ENCODE measurements at regions not wholly inside any gene's neighbourhood (a gene's known extent, or its start where the extent isn't known, plus 50 kb on each side); places are given as distances from the start of the nearest gene placed in this dataset.

GRCh38 chr5:173790177-173790719 lies 97.9 kb upstream of the CPEB4 start:
- ATAC-seq (no peak), DNase-seq (ENCODE audit: low spot score) (no peak), FAIRE-seq (no peak)
- TF ChIP-seq ARHGAP35 (CRISPR knock-in tag; IDR thresholded peaks at IDR 0.05; ENCODE audit: borderline replicate concordance): no peak
- no peak for TF ChIP-seq E2F2 (CRISPR knock-in tag; IDR thresholded peaks at IDR 0.05; ENCODE audit: borderline replicate concordance)
- no peak for TF ChIP-seq ZNF580 (CRISPR knock-in tag; IDR thresholded peaks at IDR 0.05; ENCODE audit: borderline replicate concordance, low read depth)
- TF ChIP-seq ZNF432 (CRISPR knock-in tag; IDR thresholded peaks at IDR 0.05; ENCODE audit: borderline replicate concordance): no peak
- no peak for TF ChIP-seq MYNN (CRISPR knock-in tag; IDR thresholded peaks at IDR 0.05; ENCODE audit: low read depth)
- TF ChIP-seq POLR2A (IDR thresholded peaks at IDR 0.05; ENCODE audit: insufficient read depth in 1 of 2, low read depth in 2 of 2, low read length in 2 of 2): no peak
- TF ChIP-seq ZNF143 (CRISPR knock-in tag; IDR thresholded peaks at IDR 0.05): no peak
- TF ChIP-seq ZNF841 (CRISPR knock-in tag; IDR thresholded peaks at IDR 0.05; ENCODE audit: borderline replicate concordance): no peak
- no peak for TF ChIP-seq SMAD1 (CRISPR knock-in tag; IDR thresholded peaks at IDR 0.05; ENCODE audit: borderline replicate concordance, low read depth)
- TF ChIP-seq ZNF879 (CRISPR knock-in tag; IDR thresholded peaks at IDR 0.05): no peak
- TF ChIP-seq ZNF430 (CRISPR knock-in tag; IDR thresholded peaks at IDR 0.05): no peak
- no peak for TF ChIP-seq ZNF275 (CRISPR knock-in tag; IDR thresholded peaks at IDR 0.05; ENCODE audit: borderline replicate concordance)
- TF ChIP-seq AHDC1 (CRISPR knock-in tag; IDR thresholded peaks at IDR 0.05; ENCODE audit: borderline replicate concordance): no peak
- TF ChIP-seq NKX3-1 (CRISPR knock-in tag; IDR thresholded peaks at IDR 0.05): no peak
- TF ChIP-seq PHF8 (CRISPR knock-in tag; IDR thresholded peaks at IDR 0.05): no peak
- ChIA-PET CTCF (ENCODE audit: low intra/inter-chr PET ratio, low total read pairs) (no interaction called here), POLR2A (interaction anchor here (1.7 to 3.5 kb wide), 5 partner anchors 12 to 36 kb away, joined by 9 to 35 read pairs (median 17); no protein-coding TSS in a partner anchor)
- peaks cover 78% of the 10 kb centered on the region for H3K4me1 ChIP-seq (ENCODE audit: insufficient read depth, low read length)
- H3K79me2 ChIP-seq (ENCODE audit: insufficient read depth, low read length): no peaks in the 10 kb centered on the region
- H3K9me3 ChIP-seq (ENCODE audit: low read length): no peaks in the 10 kb centered on the region
- no peaks in the 10 kb centered on the region for H4K20me1 ChIP-seq (ENCODE audit: insufficient read depth, low read length)
- H3K27ac ChIP-seq (ENCODE audit: extremely low read length, insufficient read depth, low read length): no peak overlapping the region
- H2AFZ ChIP-seq (ENCODE audit: low read length): no peak overlapping the region
- no peaks in the 10 kb centered on the region for H3K27me3 ChIP-seq (ENCODE audit: control insufficient read depth in 1 of 2, insufficient read depth in 2 of 2, low read length in 2 of 2)
- no peak overlapping the region for H3K4me3 ChIP-seq (replicated peaks in 1 of 3; ENCODE audit: insufficient read depth in 1 of 3, low read depth in 2 of 3, low read length in 3 of 3)
- intact Hi-C loops (cut with micrococcal nuclease; ENCODE audit: unreplicated experiment): no loop called here
- BruUV-seq (replicated peaks): no TSS peak
- WGBS (ENCODE audit: low lambda C conversion rate): 91% methylated on average over 10 of the region's 11 CpGs
- H3K36me3 ChIP-seq (replicated peaks in 1 of 2; ENCODE audit: control insufficient read depth in 1 of 2, insufficient read depth in 2 of 2, low read length in 2 of 2): no peaks in the 10 kb centered on the region
- H3K9ac ChIP-seq (ENCODE audit: insufficient read depth, low read depth, low read length): no peak overlapping the region
- 0 out of 2 replicates have a peak overlapping the region, but pooled peaks have one; percentile 68 for H3K4me2 ChIP-seq (ENCODE audit: low read depth, low read length)
- in situ Hi-C loops (cut with HindIII; ENCODE audit: extremely low pct_ligation_motif_present, low pct_unique_long_range_greater_than_20kb): no loop called here

Data from HepG2 (cell line).